ENCODE measurements at regions not wholly inside any gene's neighbourhood (a gene's known extent, or its start where the extent isn't known, plus 50 kb on each side); places are given as distances from the start of the nearest gene placed in this dataset.

- Histone ChIP-seq H3K79me2 (ENCODE audit: control insufficient read depth in 1 of 2, insufficient read depth in 2 of 2, low read length in 2 of 2) (no peaks in the 10 kb centered on the region), H2BK120ac (replicated peaks; ENCODE audit: low read depth, low read length) (no peak overlapping the region), H3K56ac (replicated peaks; ENCODE audit: insufficient read length, low read depth, low read length) (no peak overlapping the region), H3K4me3 (ENCODE audit: extremely low read depth in 1 of 4, insufficient read depth in 2 of 4, low read depth in 3 of 4, low read length in 4 of 4) (no peak overlapping the region), H3K4me2 (ENCODE audit: insufficient read depth in 1 of 2, low read depth in 2 of 2, low read length in 2 of 2) (no peak overlapping the region), H3K4me1 (replicated peaks in 1 of 4; ENCODE audit: control insufficient read depth in 3 of 4, insufficient read depth in 4 of 4, low read length in 3 of 4) (0 out of 7 replicates have a peak, but pooled peaks cover 0 to 3% (median 0%) of the 10 kb centered on the region in 4 experiments), H3K36me3 (ENCODE audit: control insufficient read depth in 2 of 4, insufficient read depth in 4 of 4, low read length in 3 of 4) (no peaks in the 10 kb centered on the region), H2BK12ac (ENCODE audit: low read depth, low read length) (no peak overlapping the region), H3K27ac (ENCODE audit: low read depth, low read length) (no peak overlapping the region), H3K79me1 (ENCODE audit: low read depth, low read length) (no peaks in the 10 kb centered on the region), H2BK20ac (ENCODE audit: low read length) (no peak overlapping the region), H3K23ac (ENCODE audit: insufficient read length) (no peak overlapping the region), H4K5ac (ENCODE audit: insufficient read length, low read depth, low read length) (no peak overlapping the region), H2AK5ac (ENCODE audit: low read depth, low read length) (no peak overlapping the region), H3K4ac (replicated peaks; ENCODE audit: insufficient read length, low read depth, low read length) (no peak overlapping the region), H4K8ac (ENCODE audit: extremely low read depth, insufficient read depth, low read length) (no peak overlapping the region), H3K23me2 (ENCODE audit: low read depth, low read length) (no peaks in the 10 kb centered on the region), H2BK5ac (ENCODE audit: low read depth, low read length) (no peak overlapping the region), H3K9me3 (ENCODE audit: insufficient read depth in 2 of 2, low read depth in 1 of 2, low read length in 1 of 2) (no peaks in the 10 kb centered on the region), H2BK15ac (ENCODE audit: low read length) (no peak overlapping the region), H3K27me3 (replicated peaks in 1 of 4; ENCODE audit: control insufficient read depth in 3 of 4, extremely low read depth in 1 of 4, insufficient read depth in 3 of 4, low read length in 3 of 4) (no peaks in the 10 kb centered on the region), H3K9ac (replicated peaks in 1 of 4; ENCODE audit: extremely low read depth in 1 of 4, low read depth in 3 of 4, low read length in 3 of 4) (no peak overlapping the region), H3K14ac (ENCODE audit: insufficient read length) (no peak overlapping the region), H2AFZ (ENCODE audit: low read length) (no peak overlapping the region), H4K20me1 (replicated peaks in 1 of 2; ENCODE audit: control insufficient read depth in 1 of 2, insufficient read depth in 2 of 2, low read length in 2 of 2) (no peaks in the 10 kb centered on the region), H4K91ac (replicated peaks; ENCODE audit: insufficient read length, low read length) (no peak overlapping the region), H3K18ac (ENCODE audit: extremely low read depth, low read length) (no peak overlapping the region)
- FAIRE-seq (no peak), DNase-seq (ENCODE audit: low read depth in 1 of 2, low spot score in 2 of 2) (no peak)
- ChIA-PET CTCF (ENCODE audit: partially characterized antibody) (no interaction called here), POLR2A (ENCODE audit: partially characterized antibody) (no interaction called here)
- no peak for TF ChIP-seq SRF (IDR thresholded peaks at IDR 0.05; ENCODE audit: low read depth, low read length)
- TF ChIP-seq SAP30 (IDR thresholded peaks at IDR 0.05; ENCODE audit: insufficient read depth, insufficient replicate concordance, low read length), result no peak
- TF ChIP-seq BCL11A (IDR thresholded peaks at IDR 0.05; ENCODE audit: low read depth in 2 of 2, low read length in 2 of 2), result no peak
- TF ChIP-seq FOSL1 (IDR thresholded peaks at IDR 0.05; ENCODE audit: insufficient read depth, low read depth, low read length), result no peak
- TF ChIP-seq CBX5 (IDR thresholded peaks at IDR 0.05; ENCODE audit: low read depth, low read length), result no peak
- no peak for TF ChIP-seq EP300 (IDR thresholded peaks at IDR 0.05; ENCODE audit: borderline replicate concordance in 1 of 2, low read depth in 2 of 2, low read length in 2 of 2)
- TF ChIP-seq BACH1 (IDR thresholded peaks at IDR 0.05; ENCODE audit: low read length), result no peak
- no peak for TF ChIP-seq CEBPB (IDR thresholded peaks at IDR 0.05; ENCODE audit: low read depth, low read length)
- no peak for TF ChIP-seq TCF12 (IDR thresholded peaks at IDR 0.05; ENCODE audit: low read depth, low read length)
- TF ChIP-seq E2F6 (IDR thresholded peaks at IDR 0.05), result no peak
- no peak for TF ChIP-seq NRF1 (IDR thresholded peaks at IDR 0.05; ENCODE audit: low read depth, low read length)
- TF ChIP-seq NANOG (IDR thresholded peaks at IDR 0.05; ENCODE audit: insufficient read depth, low read depth, low read length, poor library complexity, severe bottlenecking), result no peak
- TF ChIP-seq KDM5A (IDR thresholded peaks at IDR 0.05; ENCODE audit: low read length), result no peak
- TF ChIP-seq CBX8 (IDR thresholded peaks at IDR 0.05; ENCODE audit: borderline replicate concordance, low read depth, low read length), result no peak
- 88% methylated on average over 2 of the region's 2 CpGs; no CpG with 5 or more reads in 1 of the 2 experiments for WGBS, 2 experiments (ENCODE audit: extremely low coverage in 1 of 2, insufficient coverage in 1 of 2, insufficient read length in 1 of 2, insufficient replicate concordance in 2 of 2, low coverage in 1 of 2, low lambda C conversion rate in 2 of 2, missing lambda C conversion rate in 1 of 2)
These were observed 341.2 kb downstream of the CAAP1 start for GRCh38 chr9:26551451-26551850.
